Prostate gland (tissue), 2 donors: ENCODE measurements at regions not wholly inside any gene's neighbourhood (a gene's known extent, or its start where the extent isn't known, plus 50 kb on each side); places are given as distances from the start of the nearest gene placed in this dataset.
"Not testable (repeated sequence)": the region's sequence is repeated elsewhere in the genome, so short reads cannot be mapped to it uniquely, and the experiment has no call there.

Experiments
- CTCF ChIP-seq, 4 experiments: fragments of 200-600 bp in 2 of 4; fragments of 450-650 bp in 2 of 4; sonication (generic) in 2 of 4; IDR thresholded peaks; 1 replicate in 3 of 4; 2 replicates in 1 of 4; pipeline ENCODE4 v1.5.1; 2016 to 2019; ENCODE audit warnings: antibody characterized with exemption in 4 of 4, mild to moderate bottlenecking in 2 of 4, moderate library complexity in 2 of 4
- POLR2A ChIP-seq: fragments of 450-650 bp; IDR thresholded peaks from one replicate; pipeline ENCODE4 v1.6.1; 2016; ENCODE audit warnings: antibody characterized with exemption, mild to moderate bottlenecking
- POLR2AphosphoS5 ChIP-seq: sonication (generic); formaldehyde crosslinking; IDR thresholded peaks from one replicate; pipeline ENCODE4 v1.6.1; 2017; ENCODE audit warnings: antibody characterized with exemption

GRCh38 chr21:32071620-32072019 lies 198.8 kb downstream of the HUNK start:
- TF ChIP-seq CTCF (IDR thresholded peaks at IDR 0.05); POLR2A; POLR2AphosphoS5: not testable (repeated sequence)
